H1 (cell line): ENCODE measurements at regions not wholly inside any gene's neighbourhood (a gene's known extent, or its start where the extent isn't known, plus 50 kb on each side); places are given as distances from the start of the nearest gene placed in this dataset.

Experiments
- CTCF ChIA-PET: fragments of 300-600 bp; sonication (Branson Sonifier 250); formaldehyde crosslinking; loops from one replicate; lab custom pipeline; 2021; ENCODE audit not compliant: partially characterized antibody; lab: Charles Lee
- POLR2A ChIA-PET: fragments of 300-600 bp; sonication (Branson Sonifier 250); formaldehyde crosslinking; loops from one replicate; lab custom pipeline; 2021; ENCODE audit warnings: inconsistent platforms; ENCODE audit not compliant: partially characterized antibody; lab: Charles Lee
- DNase-seq, 2 experiments: peaks; one replicate each; pipeline versions ENCODE4 v3.0.0 to v3.0.0-alpha.2; 2010 to 2022; ENCODE audit warnings: low spot score in 2 of 2, low read depth in 1 of 2, mixed read lengths in 1 of 2
- FAIRE-seq: peaks from 2 replicates; lab custom pipeline; 2011; peaks lifted over from hg19 to GRCh38; lab: Jason Lieb, UNC
- H2AFZ ChIP-seq: 2 replicates; pipeline ENCODE4 v1.8.1; 2012; ENCODE audit warnings: low read length, inconsistent platforms
- H2AK5ac ChIP-seq: 2 replicates; pipeline ENCODE4 v1.6.1; 2013; ENCODE audit warnings: low read depth, low read length
- H2BK120ac ChIP-seq: replicated peaks from 2 replicates; pipeline ENCODE3; 2013; ENCODE audit warnings: low read depth, low read length, inconsistent platforms
- H2BK12ac ChIP-seq: 2 replicates; pipeline ENCODE4 v1.6.1; 2013; ENCODE audit warnings: low read depth, low read length
- H2BK15ac ChIP-seq: 2 replicates; pipeline ENCODE4 v1.6.1; 2013; ENCODE audit warnings: low read length
- H2BK20ac ChIP-seq: 2 replicates; pipeline ENCODE4 v1.6.1; 2013; ENCODE audit warnings: low read length
- H2BK5ac ChIP-seq: 2 replicates; pipeline ENCODE4 v1.6.1; 2013; ENCODE audit warnings: low read depth, low read length
- H3K14ac ChIP-seq: 2 replicates; pipeline ENCODE4 v1.6.1; 2013; ENCODE audit warnings: inconsistent platforms; ENCODE audit not compliant: insufficient read length
- H3K18ac ChIP-seq: 2 replicates; pipeline ENCODE4 v1.6.1; 2013; ENCODE audit warnings: low read length; ENCODE audit errors: extremely low read depth
- H3K23ac ChIP-seq: 2 replicates; pipeline ENCODE4 v1.6.1; 2013; ENCODE audit warnings: inconsistent platforms; ENCODE audit not compliant: insufficient read length
- H3K23me2 ChIP-seq: 2 replicates; pipeline ENCODE4 v1.6.1; 2013; ENCODE audit warnings: low read depth, low read length
- H3K27ac ChIP-seq: 2 replicates; pipeline ENCODE4 v1.6.1; 2011; ENCODE audit warnings: low read depth, low read length, inconsistent platforms
- H3K27me3 ChIP-seq, 4 experiments: replicated peaks in 1 of 4; 1 replicate in 1 of 4; 2 replicates in 3 of 4; pipeline versions ENCODE4 v1.6.1 to v1.8.1; 2011 to 2013; ENCODE audit warnings: low read length in 3 of 4, mild to moderate bottlenecking in 3 of 4, inconsistent platforms in 2 of 4, mixed read lengths in 2 of 4, moderate library complexity in 1 of 4; ENCODE audit not compliant: control insufficient read depth in 3 of 4, insufficient read depth in 3 of 4; ENCODE audit errors: extremely low read depth in 1 of 4
- H3K36me3 ChIP-seq, 4 experiments: 2 replicates each; pipeline versions ENCODE4 v1.6.1 to v1.8.1; 2011 to 2013; ENCODE audit warnings: mild to moderate bottlenecking in 4 of 4, low read length in 3 of 4, moderate library complexity in 2 of 4, control low read depth in 1 of 4, inconsistent platforms in 1 of 4; ENCODE audit not compliant: insufficient read depth in 4 of 4, control insufficient read depth in 2 of 4
- H3K4ac ChIP-seq: replicated peaks from 2 replicates; pipeline ENCODE3; 2013; ENCODE audit warnings: low read length, low read depth, mixed read lengths, inconsistent platforms; ENCODE audit not compliant: insufficient read length
- H3K4me1 ChIP-seq, 4 experiments: replicated peaks in 1 of 4; 1 replicate in 1 of 4; 2 replicates in 3 of 4; pipeline versions ENCODE4 v1.6.1 to v1.8.1; 2011 to 2013; ENCODE audit warnings: low read length in 3 of 4, inconsistent platforms in 2 of 4, mixed read lengths in 1 of 4; ENCODE audit not compliant: insufficient read depth in 4 of 4, control insufficient read depth in 3 of 4
- H3K4me2 ChIP-seq, 2 experiments: 2 replicates each; pipeline versions ENCODE4 v1.6.1 to v1.8.1; 2011 to 2013; ENCODE audit warnings: low read depth in 2 of 2, low read length in 2 of 2, control low read depth in 1 of 2, inconsistent platforms in 1 of 2, mild to moderate bottlenecking in 1 of 2; ENCODE audit not compliant: insufficient read depth in 1 of 2
- H3K4me3 ChIP-seq, 4 experiments: fragments of 200-600, 300-600 bp in 1 of 4; sonication (generic), shearing (Covaris generic), sonication (Bioruptor Twin) in 1 of 4; 2 replicates each; pipeline versions ENCODE4 v1.5.1 to v1.8.1; 2011 to 2016; ENCODE audit warnings: low read length in 4 of 4, low read depth in 3 of 4, control low read depth in 2 of 4, inconsistent platforms in 2 of 4, mild to moderate bottlenecking in 2 of 4, mixed read lengths in 1 of 4, moderate library complexity in 1 of 4; ENCODE audit not compliant: insufficient read depth in 2 of 4; ENCODE audit errors: extremely low read depth in 1 of 4
- H3K56ac ChIP-seq: replicated peaks from 2 replicates; pipeline ENCODE3; 2013; ENCODE audit warnings: low read depth, mild to moderate bottlenecking, mixed read lengths, low read length, inconsistent platforms; ENCODE audit not compliant: insufficient read length
- H3K79me1 ChIP-seq: 2 replicates; pipeline ENCODE4 v1.6.1; 2013; ENCODE audit warnings: low read depth, low read length, control low read depth
- H3K79me2 ChIP-seq, 2 experiments: 2 replicates each; pipeline versions ENCODE4 v1.6.1 to v1.8.1; 2012 to 2013; ENCODE audit warnings: low read length in 2 of 2, mild to moderate bottlenecking in 2 of 2, inconsistent platforms in 1 of 2; ENCODE audit not compliant: insufficient read depth in 2 of 2, control insufficient read depth in 1 of 2
- H3K9ac ChIP-seq, 4 experiments: replicated peaks in 1 of 4; 1 replicate in 1 of 4; 2 replicates in 3 of 4; pipeline versions ENCODE4 v1.6.1 to v1.8.1; 2011 to 2013; ENCODE audit warnings: low read depth in 3 of 4, low read length in 3 of 4, control low read depth in 2 of 4, mild to moderate bottlenecking in 2 of 4, moderate library complexity in 2 of 4, inconsistent platforms in 1 of 4; ENCODE audit errors: extremely low read depth in 1 of 4
- H3K9me3 ChIP-seq, 2 experiments: 2 replicates each; pipeline versions ENCODE4 v1.6.1 to v1.8.1; 2012 to 2013; ENCODE audit warnings: mild to moderate bottlenecking in 2 of 2, moderate library complexity in 2 of 2, control low read depth in 1 of 2, inconsistent platforms in 1 of 2, low read depth in 1 of 2, low read length in 1 of 2, mixed read lengths in 1 of 2; ENCODE audit not compliant: insufficient read depth in 2 of 2
- H4K20me1 ChIP-seq, 2 experiments: replicated peaks in 1 of 2; 2 replicates each; pipeline versions ENCODE3 to v1.8.1; 2011 to 2013; ENCODE audit warnings: inconsistent platforms in 2 of 2, low read length in 2 of 2, mild to moderate bottlenecking in 1 of 2; ENCODE audit not compliant: insufficient read depth in 2 of 2, control insufficient read depth in 1 of 2
- H4K5ac ChIP-seq: 2 replicates; pipeline ENCODE4 v1.6.1; 2013; ENCODE audit warnings: low read length, low read depth, mixed read lengths, inconsistent platforms; ENCODE audit not compliant: insufficient read length
- H4K8ac ChIP-seq: 2 replicates; pipeline ENCODE4 v1.8.0; 2013; ENCODE audit warnings: mild to moderate bottlenecking, moderate library complexity, low read length, inconsistent platforms; ENCODE audit not compliant: insufficient read depth; ENCODE audit errors: extremely low read depth
- H4K91ac ChIP-seq: replicated peaks from 2 replicates; pipeline ENCODE3; 2013; ENCODE audit warnings: low read length, mixed read lengths, inconsistent platforms; ENCODE audit not compliant: insufficient read length
- EGR1 ChIP-seq: IDR thresholded peaks from 2 replicates; pipeline ENCODE4 v1.6.1; 2011; ENCODE audit warnings: low read depth, low read length, borderline replicate concordance
- EZH2 ChIP-seq: fragments of 200-600 bp; sonication (generic); IDR thresholded peaks from 2 replicates; pipeline ENCODE4 v1.7.1; 2012; ENCODE audit warnings: low read depth, mild to moderate bottlenecking, moderate library complexity, low read length, inconsistent platforms; ENCODE audit not compliant: severe bottlenecking
- GTF2F1 ChIP-seq: IDR thresholded peaks from 2 replicates; pipeline ENCODE4 v1.6.1; 2012; ENCODE audit warnings: low read depth, low read length, improper control_type of control experiment, borderline replicate concordance
- HDAC2 ChIP-seq, 2 experiments: fragments of 300-600 bp in 1 of 2; sonication (generic) in 1 of 2; IDR thresholded peaks; 2 replicates each; pipeline ENCODE4 v1.6.1; 2011 to 2012; ENCODE audit warnings: low read depth in 2 of 2, low read length in 2 of 2, mild to moderate bottlenecking in 2 of 2, moderate library complexity in 2 of 2, borderline replicate concordance in 1 of 2, inconsistent platforms in 1 of 2
- JUND ChIP-seq: IDR thresholded peaks from 2 replicates; pipeline ENCODE4 v1.6.1; 2011; ENCODE audit warnings: mild to moderate bottlenecking, improper control_type of control experiment, low read length
- POU5F1 ChIP-seq: IDR thresholded peaks from 2 replicates; pipeline ENCODE4 v1.6.1; 2011; ENCODE audit warnings: low read depth, mild to moderate bottlenecking, low read length, moderate library complexity
- RAD21 ChIP-seq, 2 experiments: IDR thresholded peaks in 1 of 2; conservative IDR thresholded peaks in 1 of 2; 2 replicates each; pipeline ENCODE4 v1.6.1; 2011; ENCODE audit warnings: low read depth in 2 of 2, low read length in 2 of 2, improper control_type of control experiment in 1 of 2, inconsistent platforms in 1 of 2, mild to moderate bottlenecking in 1 of 2, moderate library complexity in 1 of 2
- RXRA ChIP-seq: IDR thresholded peaks from 2 replicates; pipeline ENCODE4 v1.6.1; 2011; ENCODE audit warnings: low read depth, mild to moderate bottlenecking, low read length, moderate library complexity; ENCODE audit not compliant: insufficient read depth
- SP1 ChIP-seq: IDR thresholded peaks from 2 replicates; pipeline ENCODE4 v1.6.1; 2011; ENCODE audit warnings: low read depth, low read length
- TEAD4 ChIP-seq: IDR thresholded peaks from 2 replicates; pipeline ENCODE4 v1.6.1; 2012; ENCODE audit warnings: low read depth, low read length, inconsistent platforms, mixed read lengths
- WGBS, 2 experiments: shearing (Covaris generic) in 1 of 2; methylation state at CpG; one replicate each; pipeline versions ENCODE4 v1.1.6 to v1.1.7; 2013 to 2015; ENCODE audit warnings: low lambda C conversion rate in 2 of 2, mixed read lengths in 2 of 2, inconsistent platforms in 1 of 2, low coverage in 1 of 2, missing lambda C conversion rate in 1 of 2; ENCODE audit not compliant: insufficient replicate concordance in 2 of 2, insufficient coverage in 1 of 2, insufficient read length in 1 of 2; ENCODE audit errors: extremely low coverage in 1 of 2, missing lambda C conversion rate in 1 of 2; 5-methylcytosine and 5-hydroxymethylcytosine counted together
- TF ChIP-seq, protein P1 (sequence below): IDR thresholded peaks from 2 replicates; pipeline ENCODE4 v1.6.1; 2011; ENCODE audit warnings: low read depth, mild to moderate bottlenecking, low read length; ENCODE audit not compliant: insufficient read depth
- TF ChIP-seq, protein P2 (sequence below): IDR thresholded peaks from 2 replicates; pipeline ENCODE4 v1.6.1; 2012; ENCODE audit warnings: inconsistent platforms

DNA sequence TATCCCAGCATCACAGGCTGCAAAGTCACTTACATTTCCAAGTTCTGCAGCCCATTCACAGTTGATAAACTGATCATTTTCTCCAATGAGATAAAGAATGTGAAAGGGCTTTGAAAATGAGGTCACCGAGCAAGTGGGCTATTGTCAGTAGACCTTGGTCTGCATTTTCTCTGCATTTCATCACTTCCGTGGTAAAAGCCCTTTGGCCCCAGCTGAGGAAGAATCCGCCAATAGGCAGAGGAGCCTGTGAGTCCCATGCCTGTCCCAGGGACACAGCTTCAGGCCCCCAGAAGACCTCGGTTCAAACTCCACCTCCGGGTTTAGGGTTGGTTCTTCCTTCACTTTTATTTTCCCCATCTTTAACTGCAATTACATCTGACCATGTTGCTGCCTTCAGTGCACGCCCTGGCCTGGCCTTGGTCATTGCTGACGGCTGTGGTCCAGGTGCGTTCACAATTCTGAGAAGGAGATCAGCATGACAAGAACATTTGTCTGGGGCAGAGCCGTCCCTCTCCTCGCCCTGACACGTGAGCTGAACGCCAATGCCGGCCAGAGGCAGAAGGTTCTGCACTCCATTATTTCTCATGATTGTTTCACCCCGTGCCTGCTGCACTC lies 292.5 kb downstream of the TCERG1L start:
- no peak overlapping the region for H4K91ac ChIP-seq
- H3K56ac ChIP-seq: no peak overlapping the region
- H2BK12ac ChIP-seq: no peak overlapping the region
- H4K20me1 ChIP-seq: no peaks in the 10 kb centered on the region
- H2BK5ac ChIP-seq: no peak overlapping the region; the same call in 1 of the 2 replicates
- H2AFZ ChIP-seq: no peak overlapping the region
- no peak overlapping the region for H3K23ac ChIP-seq
- WGBS, 2 experiments: 88% methylated on average over 14 of the region's 14 CpGs; no CpG with 5 or more reads in 1 of the 2 experiments
- H2BK120ac ChIP-seq: no peak overlapping the region
- H3K18ac ChIP-seq: no peak overlapping the region
- H3K4me2 ChIP-seq: no peak overlapping the region
- no peak overlapping the region for H2BK20ac ChIP-seq
- H4K8ac ChIP-seq: no peak overlapping the region
- ChIA-PET POLR2A (no interaction called here), CTCF (interaction anchor here (0.9 kb wide), 1 partner anchor 17 kb away, joined by 3 read pairs; no protein-coding TSS in a partner anchor)
- no peak overlapping the region for H3K4ac ChIP-seq
- H3K27ac ChIP-seq: no peak overlapping the region
- H3K27me3 ChIP-seq: no peaks in the 10 kb centered on the region
- no peaks in the 10 kb centered on the region for H3K9me3 ChIP-seq
- H3K4me1 ChIP-seq: peaks cover 0 to 2% (median 0%) of the 10 kb centered on the region in 4 experiments; a peak in 1 of 7 replicates
- DNase-seq (no peak), FAIRE-seq (no peak)
- no peak overlapping the region for H4K5ac ChIP-seq
- H3K9ac ChIP-seq: no peak overlapping the region
- no peak overlapping the region for H3K4me3 ChIP-seq
- no peaks in the 10 kb centered on the region for H3K23me2 ChIP-seq
- H3K14ac ChIP-seq: no peak overlapping the region
- no peaks in the 10 kb centered on the region for H3K79me1 ChIP-seq
- H3K36me3 ChIP-seq: no peaks in the 10 kb centered on the region
- no peaks in the 10 kb centered on the region for H3K79me2 ChIP-seq
- H2AK5ac ChIP-seq: no peak overlapping the region
- H2BK15ac ChIP-seq: no peak overlapping the region
- TF ChIP-seq EGR1 (no peak), JUND (no peak), HDAC2 (IDR thresholded peaks at IDR 0.05; ENCODE audit: borderline replicate concordance in 1 of 2, low read depth in 2 of 2, low read length in 2 of 2) (no peak), POU5F1 (no peak), SP1 (no peak), EZH2 (no peak), RXRA (no peak), TEAD4 (no peak), RAD21 (IDR thresholded peaks at IDR 0.05 in 1 of 2, conservative IDR thresholded peaks at IDR 0.05 in 1 of 2; ENCODE audit: low read depth in 2 of 2, low read length in 2 of 2) (no peak), GTF2F1 (no peak)
- TF ChIP-seq, protein P1, sequence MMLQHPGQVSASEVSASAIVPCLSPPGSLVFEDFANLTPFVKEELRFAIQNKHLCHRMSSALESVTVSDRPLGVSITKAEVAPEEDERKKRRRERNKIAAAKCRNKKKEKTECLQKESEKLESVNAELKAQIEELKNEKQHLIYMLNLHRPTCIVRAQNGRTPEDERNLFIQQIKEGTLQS: no peak
- TF ChIP-seq, protein P2, sequence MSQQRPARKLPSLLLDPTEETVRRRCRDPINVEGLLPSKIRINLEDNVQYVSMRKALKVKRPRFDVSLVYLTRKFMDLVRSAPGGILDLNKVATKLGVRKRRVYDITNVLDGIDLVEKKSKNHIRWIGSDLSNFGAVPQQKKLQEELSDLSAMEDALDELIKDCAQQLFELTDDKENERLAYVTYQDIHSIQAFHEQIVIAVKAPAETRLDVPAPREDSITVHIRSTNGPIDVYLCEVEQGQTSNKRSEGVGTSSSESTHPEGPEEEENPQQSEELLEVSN: no peak
